Suprapubic skin (tissue), 4 donors: ENCODE measurements at regions not wholly inside any gene's neighbourhood (a gene's known extent, or its start where the extent isn't known, plus 50 kb on each side); places are given as distances from the start of the nearest gene placed in this dataset.

Experiments used
- DNase-seq, 2 donors: peaks; one replicate each; pipeline ENCODE4 v3.0.0-alpha.2; 2019; ENCODE audit warnings: low spot score in 2 of 2
- H3K27ac ChIP-seq: fragments of 200-600 bp; sonication (generic); one replicate; pipeline ENCODE4 v1.5.1; 2019
- H3K27me3 ChIP-seq: fragments of 200-600 bp; sonication (generic); one replicate; pipeline ENCODE4 v1.5.1; 2019
- H3K36me3 ChIP-seq: fragments of 200-600 bp; sonication (generic); one replicate; pipeline ENCODE4 v1.5.1; 2019
- H3K4me1 ChIP-seq: fragments of 200-600 bp; sonication (generic); one replicate; pipeline ENCODE4 v1.5.1; 2019
- H3K4me3 ChIP-seq: fragments of 200-600 bp; sonication (generic); one replicate; pipeline ENCODE4 v1.5.1; 2019; ENCODE audit warnings: mild to moderate bottlenecking
- H3K9me3 ChIP-seq: fragments of 200-600 bp; sonication (generic); one replicate; pipeline ENCODE4 v1.5.1; 2019
- EP300 ChIP-seq: sonication (generic); formaldehyde crosslinking; IDR thresholded peaks from one replicate; pipeline ENCODE4 v1.6.1; 2017; ENCODE audit warnings: antibody characterized with exemption
- POLR2A ChIP-seq, 2 donors: fragments of 450-650 bp; IDR thresholded peaks; one replicate each; pipeline ENCODE4 v1.6.1; 2017; ENCODE audit warnings: antibody characterized with exemption in 2 of 2, mild to moderate bottlenecking in 2 of 2, moderate library complexity in 2 of 2
- POLR2AphosphoS5 ChIP-seq, 3 donors: sonication (generic); formaldehyde crosslinking; IDR thresholded peaks; one replicate each; pipeline ENCODE4 v1.6.1; 2017; ENCODE audit warnings: antibody characterized with exemption in 3 of 3
- WGBS: methylation state at CpG from one replicate; pipeline ENCODE4 v1.1.5; 2018; 5-methylcytosine and 5-hydroxymethylcytosine counted together
- TF ChIP-seq, protein P1 (sequence below), 2 donors: fragments of 200-600 bp in 1 of 2; fragments of 450-650 bp in 1 of 2; sonication (generic) in 1 of 2; IDR thresholded peaks; one replicate each; pipeline ENCODE4 v1.5.1; 2016 to 2019; ENCODE audit warnings: antibody characterized with exemption in 2 of 2, mild to moderate bottlenecking in 1 of 2, moderate library complexity in 1 of 2

DNA sequence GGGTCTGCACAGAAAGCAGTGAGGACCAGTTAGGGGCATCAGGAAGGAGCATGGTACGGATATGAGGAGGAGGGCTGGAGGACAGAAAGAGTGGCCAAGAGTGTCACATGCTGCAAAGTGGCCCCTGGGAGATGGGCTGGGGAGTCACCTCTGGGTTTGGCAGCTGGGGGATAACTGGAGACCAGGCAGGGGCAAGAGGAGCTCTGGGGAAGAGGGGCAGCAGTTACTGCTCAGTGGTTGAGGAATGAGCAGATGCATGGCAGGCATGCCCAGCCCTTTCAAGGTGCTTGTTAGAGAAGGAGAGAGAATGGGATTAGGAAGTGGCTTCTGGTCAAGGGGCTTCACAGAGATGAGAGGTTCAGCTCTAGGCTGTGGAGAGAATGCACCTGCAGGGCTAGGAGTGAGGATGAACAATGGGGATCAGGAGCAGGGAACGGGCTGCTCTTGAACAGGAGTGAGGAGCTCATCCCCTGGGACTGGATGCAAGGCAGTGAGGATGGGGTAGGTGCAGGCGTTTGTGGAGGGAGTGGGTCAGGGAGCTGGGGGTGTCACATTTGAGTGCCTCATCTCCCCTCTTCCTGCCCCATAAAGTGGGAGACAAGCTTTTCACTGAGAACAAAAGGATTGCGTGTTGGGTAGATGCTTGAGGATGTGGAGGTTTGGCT lies 127.5 kb downstream of the PAPOLA start:
- H3K4me1 ChIP-seq = peaks cover 3% of the 10 kb centered on the region
- no peaks in the 10 kb centered on the region for H3K36me3 ChIP-seq
- no peaks in the 10 kb centered on the region for H3K9me3 ChIP-seq
- WGBS = 69% methylated on average over 4 of the region's 4 CpGs
- peaks cover 33% of the 10 kb centered on the region for H3K27me3 ChIP-seq
- H3K4me3 ChIP-seq = no peak overlapping the region
- no peak for TF ChIP-seq POLR2A (IDR thresholded peaks at IDR 0.05)
- no peak for TF ChIP-seq POLR2AphosphoS5 (IDR thresholded peaks at IDR 0.05)
- TF ChIP-seq, protein P1, sequence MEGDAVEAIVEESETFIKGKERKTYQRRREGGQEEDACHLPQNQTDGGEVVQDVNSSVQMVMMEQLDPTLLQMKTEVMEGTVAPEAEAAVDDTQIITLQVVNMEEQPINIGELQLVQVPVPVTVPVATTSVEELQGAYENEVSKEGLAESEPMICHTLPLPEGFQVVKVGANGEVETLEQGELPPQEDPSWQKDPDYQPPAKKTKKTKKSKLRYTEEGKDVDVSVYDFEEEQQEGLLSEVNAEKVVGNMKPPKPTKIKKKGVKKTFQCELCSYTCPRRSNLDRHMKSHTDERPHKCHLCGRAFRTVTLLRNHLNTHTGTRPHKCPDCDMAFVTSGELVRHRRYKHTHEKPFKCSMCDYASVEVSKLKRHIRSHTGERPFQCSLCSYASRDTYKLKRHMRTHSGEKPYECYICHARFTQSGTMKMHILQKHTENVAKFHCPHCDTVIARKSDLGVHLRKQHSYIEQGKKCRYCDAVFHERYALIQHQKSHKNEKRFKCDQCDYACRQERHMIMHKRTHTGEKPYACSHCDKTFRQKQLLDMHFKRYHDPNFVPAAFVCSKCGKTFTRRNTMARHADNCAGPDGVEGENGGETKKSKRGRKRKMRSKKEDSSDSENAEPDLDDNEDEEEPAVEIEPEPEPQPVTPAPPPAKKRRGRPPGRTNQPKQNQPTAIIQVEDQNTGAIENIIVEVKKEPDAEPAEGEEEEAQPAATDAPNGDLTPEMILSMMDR (IDR thresholded peaks at IDR 0.05) = no peak
- TF ChIP-seq EP300 = no peak
- peak in 1 of 2 donors; percentile 54 for DNase-seq
- no peak overlapping the region for H3K27ac ChIP-seq

DNA sequence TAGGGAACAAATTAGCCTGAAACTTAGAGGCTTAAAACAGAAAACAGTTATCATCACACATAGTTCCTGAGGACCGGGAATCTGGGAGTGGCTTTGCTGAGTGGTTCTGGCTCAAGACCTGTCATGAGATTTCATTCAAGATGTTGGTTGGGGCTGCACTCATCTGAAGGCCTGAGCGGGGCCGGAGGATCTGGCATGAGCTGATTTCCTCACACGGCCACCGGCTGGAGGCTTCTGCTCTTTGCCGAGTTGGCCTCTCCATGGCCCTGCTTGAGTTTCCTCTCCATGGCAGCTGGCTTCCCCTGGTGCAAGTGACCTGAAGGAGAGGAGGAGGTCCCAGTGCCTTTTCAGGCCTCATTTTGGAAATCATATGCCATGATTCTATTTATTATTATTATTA lies 128.1 kb downstream of the PAPOLA start:
- Histone ChIP-seq H3K27me3 (peaks cover 27% of the 10 kb centered on the region), H3K4me1 (no peaks in the 10 kb centered on the region), H3K36me3 (no peaks in the 10 kb centered on the region), H3K4me3 (no peak overlapping the region), H3K27ac (no peak overlapping the region), H3K9me3 (no peaks in the 10 kb centered on the region)
- peak in 1 of 2 donors; percentile 47 for DNase-seq
- 94% methylated on average over 6 of the region's 6 CpGs for WGBS
- no peak for TF ChIP-seq EP300
- no peak for TF ChIP-seq POLR2AphosphoS5 (IDR thresholded peaks at IDR 0.05)
- TF ChIP-seq, protein P1 (IDR thresholded peaks at IDR 0.05) = no peak
- TF ChIP-seq POLR2A (IDR thresholded peaks at IDR 0.05) = no peak

DNA sequence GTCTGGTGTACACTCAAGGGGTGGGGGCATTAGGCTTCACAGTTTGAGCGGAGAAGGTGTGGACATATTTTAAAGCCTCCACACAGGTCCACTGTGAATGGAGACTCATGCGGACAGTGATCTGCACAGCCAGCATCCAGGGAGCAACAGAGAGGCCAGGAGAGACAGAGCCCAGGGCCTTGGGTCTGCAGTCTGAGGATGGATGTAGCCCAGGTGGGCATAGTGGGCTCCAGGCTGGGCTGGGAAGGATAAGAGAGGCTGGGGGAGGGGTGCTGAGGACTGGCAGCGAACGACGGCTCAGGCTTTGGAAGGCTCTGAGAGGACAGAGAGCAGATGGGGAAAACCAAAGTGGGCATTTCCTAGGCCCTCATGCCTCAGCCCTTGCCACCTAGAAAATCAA lies 128.8 kb downstream of the PAPOLA start:
- Histone ChIP-seq H3K4me1 (no peaks in the 10 kb centered on the region), H3K27ac (no peak overlapping the region), H3K27me3 (peaks cover 22% of the 10 kb centered on the region), H3K4me3 (no peak overlapping the region), H3K36me3 (no peaks in the 10 kb centered on the region), H3K9me3 (no peaks in the 10 kb centered on the region)
- TF ChIP-seq POLR2A (IDR thresholded peaks at IDR 0.05) = no peak
- TF ChIP-seq EP300 = no peak
- TF ChIP-seq, protein P1 (IDR thresholded peaks at IDR 0.05) = no peak
- TF ChIP-seq POLR2AphosphoS5 (IDR thresholded peaks at IDR 0.05) = no peak
- DNase-seq = no peak
- WGBS = 91% methylated on average over 5 of the region's 5 CpGs

- no peak overlapping the region for H3K27ac ChIP-seq
- no peaks in the 10 kb centered on the region for H3K36me3 ChIP-seq
- DNase-seq = no peak
- no peaks in the 10 kb centered on the region for H3K4me1 ChIP-seq
- TF ChIP-seq EP300 (no peak), POLR2AphosphoS5 (IDR thresholded peaks at IDR 0.05) (no peak), POLR2A (IDR thresholded peaks at IDR 0.05) (no peak)
- TF ChIP-seq, protein P1 (IDR thresholded peaks at IDR 0.05) = no peak
- H3K9me3 ChIP-seq = no peaks in the 10 kb centered on the region
- 89% methylated on average over 14 of the region's 17 CpGs for WGBS
- peaks cover 16% of the 10 kb centered on the region for H3K27me3 ChIP-seq
- H3K4me3 ChIP-seq = no peak overlapping the region
Observed at GRCh38 chr14:96631621-96632362, 129.6 kb downstream of the PAPOLA start.

DNA sequence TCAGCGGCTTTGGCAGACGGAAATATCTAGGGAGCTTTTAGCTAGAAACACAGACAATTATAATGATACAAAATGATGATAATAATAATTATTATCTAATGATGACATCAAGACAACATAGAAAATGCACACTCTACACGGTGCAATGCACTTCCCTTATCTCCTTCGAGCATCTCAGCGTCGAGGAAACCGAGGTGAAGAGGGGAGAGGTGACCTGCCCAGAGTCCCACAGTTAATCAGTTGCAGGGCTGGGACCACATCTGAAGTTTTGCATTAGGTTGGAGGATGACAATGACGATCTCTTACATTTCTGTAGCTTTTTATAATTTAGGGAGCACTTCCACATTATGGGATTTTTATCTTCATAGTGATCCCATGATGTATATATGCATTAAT lies 130.2 kb downstream of the PAPOLA start:
- Histone ChIP-seq H3K4me1 (no peaks in the 10 kb centered on the region), H3K27ac (no peak overlapping the region), H3K27me3 (peaks cover 10% of the 10 kb centered on the region), H3K36me3 (no peaks in the 10 kb centered on the region), H3K4me3 (no peak overlapping the region), H3K9me3 (no peaks in the 10 kb centered on the region)
- WGBS = 80% methylated on average over 8 of the region's 8 CpGs
- no peak for DNase-seq
- no peak for TF ChIP-seq POLR2AphosphoS5 (IDR thresholded peaks at IDR 0.05)
